Raji (cell line): ENCODE measurements at regions not wholly inside any gene's neighbourhood (a gene's known extent, or its start where the extent isn't known, plus 50 kb on each side); places are given as distances from the start of the nearest gene placed in this dataset.

Experiments used
- POLR2A ChIP-seq: IDR thresholded peaks from 2 replicates; pipeline ENCODE4 v1.6.1; 2011; ENCODE audit warnings: low read depth, low read length, control low read depth; ENCODE audit not compliant: insufficient read depth

DNA sequence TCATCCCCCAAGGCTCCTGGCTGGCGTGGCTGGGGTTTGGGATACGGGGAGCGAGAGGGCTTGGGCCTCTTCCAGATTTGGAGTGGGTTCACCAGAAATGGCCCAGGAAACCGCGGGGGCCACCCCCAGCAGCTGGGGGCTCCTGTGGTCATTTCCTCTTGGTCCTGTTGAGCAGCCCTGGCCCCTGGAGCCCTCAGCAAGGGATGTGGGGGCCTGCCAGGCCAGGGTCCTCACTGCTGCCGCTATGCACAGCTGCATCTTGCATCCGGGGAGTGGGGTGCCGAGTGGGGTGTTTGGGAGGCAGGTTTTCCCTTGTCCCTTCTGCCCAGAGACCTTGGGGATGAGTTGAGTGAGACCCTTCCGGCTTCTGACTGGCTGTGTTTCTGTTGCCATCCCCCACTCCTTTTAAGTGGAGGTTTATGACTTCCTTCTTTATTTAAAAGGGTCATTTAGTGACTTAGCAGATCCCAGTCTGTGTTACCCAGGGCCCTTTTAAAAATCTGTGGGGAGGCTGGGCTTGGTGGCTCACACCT lies 319.8 kb downstream of the SEC14L1 start:
- TF ChIP-seq POLR2A, result peak; percentile 51; the same call in 1 of the 2 replicates

- no peak for TF ChIP-seq POLR2A
Measured at GRCh38 chr17:77461277-77462057, 320.7 kb downstream of the SEC14L1 start.

DNA sequence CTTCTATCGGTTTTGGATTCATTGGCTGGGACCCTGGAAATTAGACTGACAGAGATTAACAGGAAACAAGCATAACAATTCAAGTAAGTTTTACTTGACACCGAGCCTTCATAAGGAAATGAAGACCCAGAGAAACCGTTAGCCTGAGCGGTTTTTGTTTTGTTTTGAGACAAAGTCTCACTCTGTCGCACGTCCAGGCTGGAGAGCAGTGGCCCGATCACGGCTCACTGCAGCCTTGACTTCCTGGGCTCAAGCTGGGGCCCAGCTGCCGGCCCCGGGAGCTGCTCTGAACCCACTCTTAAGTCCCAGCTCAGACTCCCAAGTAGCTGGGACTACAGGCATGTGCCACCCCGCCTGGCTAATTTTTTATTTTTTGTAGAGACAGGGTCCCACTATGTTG lies 321.3 kb downstream of the SEC14L1 start:
- TF ChIP-seq POLR2A, result peak; percentile 47

- TF ChIP-seq POLR2A, result peak; percentile 21; the same call in 1 of the 2 replicates
Measured at GRCh38 chr17:77462553-77463497, 322.1 kb downstream of the SEC14L1 start.

- no peak for TF ChIP-seq POLR2A
Measured at GRCh38 chr17:77464988-77465357, 324.2 kb downstream of the SEC14L1 start.

GRCh38 chr17:77465358-77466041 lies 324.7 kb downstream of the SEC14L1 start:
- peak; percentile 34; the same call in 1 of the 2 replicates for TF ChIP-seq POLR2A

DNA sequence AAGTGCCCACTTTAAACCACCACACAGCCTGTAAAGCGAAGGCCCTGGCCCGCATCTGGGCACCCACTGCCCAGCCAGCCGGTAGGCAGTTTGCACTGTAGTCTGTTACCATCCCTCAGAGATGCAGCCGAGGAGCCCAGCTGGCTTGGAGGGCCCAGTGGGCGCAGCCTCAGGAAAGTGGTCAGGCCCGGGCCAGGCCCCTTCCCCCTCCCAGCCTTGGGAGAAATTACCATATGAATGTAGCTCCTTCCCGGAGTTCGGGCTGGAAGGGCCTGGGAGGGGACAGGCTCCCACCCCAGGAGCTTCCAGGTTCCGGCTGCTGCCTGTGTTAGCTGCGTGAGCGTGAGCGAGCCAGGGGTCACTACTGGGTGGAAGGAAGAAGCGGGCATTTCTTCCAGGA lies 325.4 kb downstream of the SEC14L1 start:
- no peak for TF ChIP-seq POLR2A

DNA sequence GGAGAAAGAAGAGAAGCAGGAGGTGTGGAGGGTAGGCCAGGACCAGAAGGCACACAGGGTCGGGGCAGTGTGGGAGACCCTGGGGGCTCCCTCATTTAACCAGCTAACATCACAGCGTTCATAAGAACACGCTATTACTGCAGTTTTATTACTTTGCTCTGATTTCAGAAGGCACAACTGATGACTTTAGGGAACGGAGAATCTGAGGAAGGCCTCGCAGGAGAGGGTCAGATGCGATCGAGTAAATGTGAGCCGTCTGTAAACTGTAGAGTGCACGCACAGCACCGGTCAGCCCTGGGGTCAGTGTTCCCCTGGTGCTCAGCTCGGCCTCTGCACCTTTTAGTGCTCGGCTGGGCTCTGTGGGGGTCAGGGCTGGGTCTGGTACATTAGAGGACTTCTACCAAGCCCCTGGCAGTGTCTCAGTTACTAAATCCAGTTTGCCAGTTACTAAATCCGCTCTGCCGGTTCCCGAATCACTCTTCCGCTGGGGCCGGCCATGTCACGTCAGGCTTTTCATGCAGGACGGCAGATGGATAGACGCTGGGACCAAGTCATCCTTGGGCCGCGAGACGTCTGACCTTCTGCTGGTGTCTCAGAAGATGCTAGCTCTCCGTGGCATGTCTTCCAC lies 325.9 kb downstream of the SEC14L1 start:
- TF ChIP-seq POLR2A, result no peak

- TF ChIP-seq POLR2A, result no peak
Measured at GRCh38 chr17:77467521-77467920, 326.8 kb downstream of the SEC14L1 start.

DNA sequence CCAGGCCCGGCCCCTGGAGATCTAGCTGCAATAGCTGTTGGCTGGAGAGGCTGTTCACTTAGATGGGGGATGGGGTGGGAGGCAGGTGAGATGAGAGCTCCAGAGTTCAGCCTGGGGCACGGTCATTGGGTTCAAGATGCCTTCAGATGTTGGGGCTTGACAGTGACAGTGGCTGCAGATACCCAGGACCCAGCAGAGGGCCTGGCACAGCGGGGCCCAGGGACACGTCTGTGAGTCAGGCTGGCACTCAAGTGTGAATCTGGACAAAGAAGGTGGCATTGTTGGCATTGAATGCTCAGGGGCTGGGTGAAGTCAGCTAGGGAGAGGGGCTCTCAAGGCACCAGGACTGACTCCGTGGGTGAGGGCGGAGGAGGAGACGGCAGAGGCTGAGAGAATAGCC lies 328.1 kb downstream of the SEC14L1 start:
- no peak for TF ChIP-seq POLR2A

DNA sequence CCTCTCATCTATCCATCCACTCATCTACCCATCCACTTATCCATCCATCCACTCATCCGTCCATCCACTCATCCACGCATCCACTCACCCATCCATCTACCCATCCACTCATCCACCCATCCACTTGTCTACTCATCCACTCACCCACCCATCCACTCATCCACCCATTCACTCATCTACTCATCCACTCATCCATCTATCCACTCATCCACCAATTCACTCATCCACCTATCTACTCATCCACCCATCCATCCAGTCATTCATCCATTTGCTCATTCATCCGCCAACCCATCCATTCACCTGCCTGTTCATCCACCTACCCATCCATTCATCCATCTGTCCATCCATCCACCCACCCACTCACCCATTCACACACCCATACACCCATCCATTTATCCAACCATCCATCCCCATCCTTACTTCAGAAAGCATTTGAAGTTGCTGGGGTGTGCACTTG lies 329.6 kb downstream of the SEC14L1 start:
- TF ChIP-seq POLR2A, result no peak

- TF ChIP-seq POLR2A, result no peak
Measured at GRCh38 chr17:77470800-77471733, 330.3 kb downstream of the SEC14L1 start.

DNA sequence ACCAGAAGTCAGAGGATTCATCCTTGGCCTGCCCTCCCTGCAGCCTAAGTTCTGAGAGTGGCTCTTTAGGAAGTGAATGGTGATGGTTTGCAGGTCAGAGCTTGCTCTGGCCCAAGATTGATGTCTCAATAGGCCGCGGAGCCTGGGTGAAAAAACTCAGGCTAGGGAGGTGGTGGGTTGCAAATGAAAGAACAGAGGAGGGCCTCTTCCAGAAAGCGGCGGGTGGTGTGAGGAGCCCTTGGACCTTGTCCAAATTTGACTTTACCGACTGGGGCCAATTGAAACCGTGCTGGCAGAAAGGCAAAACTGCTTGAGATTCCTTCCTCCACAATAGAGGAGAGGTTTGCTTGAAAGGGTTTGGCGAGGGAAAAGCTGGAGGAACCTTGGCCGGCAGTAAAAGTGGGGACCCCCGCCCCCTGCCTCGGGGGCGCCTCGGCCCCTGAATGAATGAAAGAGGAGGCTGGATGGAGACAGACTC lies 331.3 kb downstream of the SEC14L1 start:
- no peak for TF ChIP-seq POLR2A
